Stomach (tissue), 4 donors: ENCODE measurements at regions not wholly inside any gene's neighbourhood (a gene's known extent, or its start where the extent isn't known, plus 50 kb on each side); places are given as distances from the start of the nearest gene placed in this dataset.
"Not testable (repeated sequence)": the region's sequence is repeated elsewhere in the genome, so short reads cannot be mapped to it uniquely, and the experiment has no call there.

ENCODE experiments used
- CTCF ChIP-seq, 7 experiments: fragments of 450-650 bp in 4 of 7; fragments of 200-600 bp in 3 of 7; sonication (generic) in 3 of 7; IDR thresholded peaks; one replicate each; pipeline ENCODE4 v1.5.1; 2016 to 2019; ENCODE audit warnings: antibody characterized with exemption in 7 of 7, control low read depth in 2 of 7, mild to moderate bottlenecking in 1 of 7
- POLR2A ChIP-seq, 4 donors: fragments of 450-650 bp; IDR thresholded peaks; one replicate each; pipeline ENCODE4 v1.6.1; 2016; ENCODE audit warnings: antibody characterized with exemption in 4 of 4, control low read depth in 2 of 4, mild to moderate bottlenecking in 1 of 4, moderate library complexity in 1 of 4
- POLR2AphosphoS5 ChIP-seq, 3 donors: sonication (generic); formaldehyde crosslinking; IDR thresholded peaks; one replicate each; pipeline ENCODE4 v1.6.1; 2016; ENCODE audit warnings: antibody characterized with exemption in 3 of 3

- not testable (repeated sequence) for TF ChIP-seq CTCF, POLR2A, POLR2AphosphoS5 (IDR thresholded peaks at IDR 0.05)
Measured at GRCh38 chr15:20276312-20277114, 265.1 kb downstream of the GOLGA6L6 start.
